HG02588 (cell line): ENCODE measurements at regions not wholly inside any gene's neighbourhood (a gene's known extent, or its start where the extent isn't known, plus 50 kb on each side); places are given as distances from the start of the nearest gene placed in this dataset.

Source experiments
- ATAC-seq: cut with Tn5 transposase; IDR thresholded peaks from one replicate; pipeline ENCODE4 v1.9.1; 2021; ENCODE audit warnings: mild to moderate bottlenecking, moderate library complexity; ENCODE audit not compliant: unreplicated experiment

- ATAC-seq, result no peak
Measured at GRCh38 chr11:33646629-33647028, 54.0 kb downstream of the C11orf91 start.

GRCh38 chr11:33646168-33646567, 54.5 kb downstream of the C11orf91 start:
- ATAC-seq, result no peak

GRCh38 chr11:33645686-33646085, 54.9 kb downstream of the C11orf91 start:
- ATAC-seq, result no peak

GRCh38 chr11:33643167-33643824, 57.3 kb downstream of the C11orf91 start:
- ATAC-seq, result no peak

- ATAC-seq, result no peak
Measured at GRCh38 chr11:33642461-33643166, 58.0 kb downstream of the C11orf91 start.

GRCh38 chr11:33640730-33641371, 59.8 kb downstream of the C11orf91 start:
- ATAC-seq, result no peak

- no peak for ATAC-seq
Measured at GRCh38 chr11:33638608-33639007, 62.0 kb downstream of the C11orf91 start.

- ATAC-seq, result no peak
Measured at GRCh38 chr11:33636104-33636503, 64.5 kb downstream of the C11orf91 start.

- ATAC-seq, result no peak
Measured at GRCh38 chr11:33635161-33635560, 65.5 kb downstream of the C11orf91 start.

- ATAC-seq, result no peak
Measured at GRCh38 chr11:33634291-33634834, 66.3 kb downstream of the C11orf91 start.

GRCh38 chr11:33633251-33634003, 67.2 kb downstream of the C11orf91 start:
- no peak for ATAC-seq

- ATAC-seq, result no peak
Measured at GRCh38 chr11:33631749-33632091, 68.9 kb downstream of the C11orf91 start.

- no peak for ATAC-seq
Measured at GRCh38 chr11:33630936-33631748, 69.5 kb downstream of the C11orf91 start.

- ATAC-seq, result no peak
Measured at GRCh38 chr11:33624083-33624482, 76.5 kb downstream of the C11orf91 start.

- ATAC-seq, result no peak
Measured at GRCh38 chr11:33622806-33623205, 77.8 kb downstream of the C11orf91 start.

GRCh38 chr11:33622186-33622585, 78.4 kb downstream of the C11orf91 start:
- no peak for ATAC-seq

- ATAC-seq, result no peak
Measured at GRCh38 chr11:33620423-33621171, 80.0 kb downstream of the C11orf91 start.

- ATAC-seq, result no peak
Measured at GRCh38 chr11:33618956-33619355, 81.7 kb downstream of the C11orf91 start.

GRCh38 chr11:33618351-33618710, 82.3 kb downstream of the C11orf91 start:
- ATAC-seq, result no peak
